HG02588 (cell line): ENCODE measurements at regions not wholly inside any gene's neighbourhood (a gene's known extent, or its start where the extent isn't known, plus 50 kb on each side); places are given as distances from the start of the nearest gene placed in this dataset.

ENCODE experiments used
- ATAC-seq: cut with Tn5 transposase; IDR thresholded peaks from one replicate; pipeline ENCODE4 v1.9.1; 2021; ENCODE audit warnings: mild to moderate bottlenecking, moderate library complexity; ENCODE audit not compliant: unreplicated experiment

- ATAC-seq: no peak
Observed at GRCh38 chr12:24066097-24066496, 116.6 kb upstream of the SOX5 start.

GRCh38 chr12:24062642-24063245 lies 113.3 kb upstream of the SOX5 start:
- no peak for ATAC-seq

GRCh38 chr12:24060089-24060488 lies 110.6 kb upstream of the SOX5 start:
- ATAC-seq: no peak

GRCh38 chr12:24057920-24058476 lies 108.5 kb upstream of the SOX5 start:
- ATAC-seq: no peak

GRCh38 chr12:24055747-24056146 lies 106.3 kb upstream of the SOX5 start:
- no peak for ATAC-seq

DNA sequence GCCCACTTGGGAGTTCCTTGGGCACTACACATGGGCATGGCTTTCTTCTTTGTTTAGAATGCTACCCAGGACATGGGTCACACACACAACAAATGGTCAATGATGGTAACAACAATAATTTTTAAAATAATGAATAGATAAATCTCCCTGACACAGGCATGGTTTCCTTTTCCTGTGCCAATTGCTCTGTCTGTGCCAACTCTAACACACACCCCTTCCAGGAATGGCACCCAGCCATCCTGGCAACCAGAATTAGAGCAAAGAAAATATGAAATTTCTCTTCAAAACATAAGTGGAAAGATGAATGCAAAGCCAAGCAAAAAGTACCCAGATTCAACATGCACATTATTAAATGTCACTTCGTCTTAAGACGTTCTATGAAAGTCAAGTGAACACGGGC lies 104.9 kb upstream of the SOX5 start:
- ATAC-seq: no peak

DNA sequence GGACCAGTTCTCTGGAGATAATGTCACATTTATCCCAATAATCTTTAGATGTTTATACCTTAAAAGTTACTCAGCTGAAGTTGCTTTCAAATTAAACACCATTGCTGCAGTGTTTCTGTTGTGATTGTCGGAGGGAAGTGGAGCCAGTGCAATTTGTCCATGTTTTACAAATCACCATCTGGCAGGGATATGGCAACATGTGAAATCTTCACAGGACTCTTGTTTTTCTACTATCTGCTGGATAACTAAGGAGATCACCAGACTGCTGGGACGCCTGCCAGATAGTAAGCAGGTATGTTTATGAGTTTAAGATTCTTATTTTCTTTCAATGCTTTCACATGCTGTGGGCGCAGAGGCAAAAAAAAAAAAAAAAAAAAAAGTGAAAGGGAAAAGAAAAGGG lies 100.3 kb upstream of the SOX5 start:
- no peak for ATAC-seq

DNA sequence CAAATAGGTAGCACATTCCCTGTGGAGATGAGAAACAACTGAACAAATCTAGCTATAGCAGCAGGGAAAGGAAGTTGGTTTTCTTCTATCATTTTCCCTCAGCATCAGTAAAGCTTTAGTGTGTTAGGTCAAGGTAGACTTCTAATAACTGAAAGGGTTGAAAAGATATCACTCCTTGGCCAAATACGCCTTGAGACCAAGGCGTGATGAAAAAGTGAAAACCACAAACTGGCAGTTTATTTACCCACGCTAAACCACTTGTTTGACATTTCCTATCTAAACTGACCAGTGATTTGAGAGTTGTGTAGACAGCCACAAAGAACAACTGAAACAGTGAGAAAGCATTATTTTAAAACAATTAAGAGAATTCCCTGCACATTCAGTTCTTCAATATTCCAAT lies 99.6 kb upstream of the SOX5 start:
- no peak for ATAC-seq

DNA sequence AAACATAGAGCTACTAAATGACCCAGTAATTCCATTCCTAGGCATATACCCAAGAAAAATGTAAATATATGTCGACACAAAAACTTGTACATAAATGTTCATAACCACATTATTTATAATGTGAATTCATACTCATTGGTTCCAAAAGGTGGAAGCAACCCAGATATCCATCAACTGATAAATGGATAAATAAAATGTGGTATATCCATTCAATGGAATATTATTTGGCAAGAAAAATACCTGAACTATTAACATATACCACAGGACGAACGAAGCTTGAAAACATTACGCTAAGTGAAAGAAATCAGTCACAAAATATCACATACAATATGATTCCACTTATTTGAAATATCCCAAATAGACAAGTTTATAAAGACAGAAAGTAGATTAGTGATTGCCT lies 99.0 kb upstream of the SOX5 start:
- no peak for ATAC-seq

DNA sequence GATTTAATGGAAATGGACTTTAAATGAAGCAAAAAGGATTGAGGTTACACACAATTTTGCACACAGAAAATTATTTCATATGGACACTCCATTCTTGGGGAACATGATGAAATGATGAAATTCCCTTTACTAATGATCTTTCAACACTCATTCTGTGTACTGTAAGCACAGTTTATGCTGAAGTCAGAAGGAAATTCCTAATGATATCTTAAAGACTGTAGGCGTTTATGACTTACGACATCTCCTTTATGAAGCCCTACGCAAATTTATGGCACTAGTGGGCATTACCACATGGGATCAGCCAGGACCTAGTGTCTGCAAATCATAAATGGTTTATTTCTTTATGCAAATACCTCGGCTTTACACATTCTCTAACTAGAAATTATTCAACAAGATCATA lies 97.9 kb upstream of the SOX5 start:
- ATAC-seq: no peak

DNA sequence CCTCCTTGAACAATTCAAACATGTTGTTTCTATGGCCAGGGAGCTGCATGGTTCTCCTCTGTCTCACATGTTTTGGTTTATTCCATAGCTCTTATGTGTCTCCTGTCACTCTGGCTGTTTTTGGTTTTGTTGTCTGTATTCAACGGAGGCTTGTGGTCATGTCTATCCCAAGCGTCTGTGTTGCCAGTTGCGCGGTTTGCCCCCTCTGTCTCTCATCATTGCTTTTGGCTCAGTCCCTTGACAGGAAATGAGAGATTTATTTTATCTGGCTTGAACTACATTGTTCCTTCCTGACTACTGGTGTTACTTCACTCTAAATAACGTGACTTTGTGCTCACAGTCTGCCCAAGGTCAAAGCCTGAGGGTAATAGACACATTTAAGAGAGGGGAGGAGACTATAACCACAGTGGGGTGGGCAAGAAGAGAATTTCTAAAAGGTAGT lies 96.4 kb upstream of the SOX5 start:
- no peak for ATAC-seq

DNA sequence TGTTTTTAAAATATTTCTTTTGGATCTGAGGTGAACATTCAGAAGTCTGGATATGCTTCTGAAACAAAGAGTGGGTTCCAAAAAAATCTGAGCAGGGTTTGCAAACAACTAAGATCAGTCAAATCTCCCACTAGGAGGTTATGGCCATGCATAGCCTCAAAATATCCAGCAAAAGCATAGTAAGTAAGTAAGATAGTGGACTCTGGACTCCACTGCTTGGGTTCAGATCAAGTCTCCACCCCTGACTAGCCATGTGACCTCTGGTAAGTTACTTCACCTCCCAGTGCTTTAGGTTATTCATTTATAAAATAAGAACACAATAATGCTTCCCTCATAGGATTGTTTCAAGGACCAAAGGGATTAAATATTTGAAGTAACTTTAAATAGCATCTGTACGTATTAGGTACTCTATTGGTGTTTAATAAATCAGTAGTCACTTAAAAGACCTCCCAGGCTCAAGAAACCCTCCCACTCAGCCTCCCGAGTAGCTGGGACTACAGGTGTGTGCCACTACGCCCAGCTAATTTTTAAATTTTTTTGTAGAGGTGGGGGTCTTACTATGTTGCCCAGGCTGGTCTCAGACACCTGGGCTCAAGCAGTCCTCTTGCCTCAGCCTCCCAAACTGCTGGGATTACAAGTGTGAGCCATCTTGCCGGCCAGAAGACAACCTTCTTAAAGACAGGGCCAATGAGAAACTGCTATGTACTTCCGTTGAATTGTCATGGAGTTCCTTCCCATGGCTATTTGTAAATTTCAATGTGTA lies 95.7 kb upstream of the SOX5 start:
- ATAC-seq: no peak

- ATAC-seq: no peak
Observed at GRCh38 chr12:24042651-24043050, 93.2 kb upstream of the SOX5 start.

DNA sequence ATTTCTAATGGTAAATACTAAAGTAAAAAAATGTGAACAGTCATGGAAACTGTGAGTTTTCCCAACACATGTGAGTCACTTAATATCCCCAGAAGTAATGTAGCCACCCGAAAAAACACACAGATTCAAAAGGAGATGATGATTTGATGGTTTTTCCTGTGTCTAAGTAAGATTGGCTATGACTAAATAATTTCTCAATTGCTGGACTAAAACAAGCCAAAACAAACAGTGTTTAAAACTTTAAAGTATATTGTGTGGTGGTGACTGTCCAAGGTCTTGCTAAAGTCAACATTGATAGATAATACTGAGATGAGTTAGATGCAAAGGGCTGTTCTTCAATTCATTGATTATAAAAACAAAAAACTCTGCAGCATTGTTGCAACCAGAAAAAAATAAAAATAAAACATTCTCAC lies 89.6 kb upstream of the SOX5 start:
- ATAC-seq: no peak

DNA sequence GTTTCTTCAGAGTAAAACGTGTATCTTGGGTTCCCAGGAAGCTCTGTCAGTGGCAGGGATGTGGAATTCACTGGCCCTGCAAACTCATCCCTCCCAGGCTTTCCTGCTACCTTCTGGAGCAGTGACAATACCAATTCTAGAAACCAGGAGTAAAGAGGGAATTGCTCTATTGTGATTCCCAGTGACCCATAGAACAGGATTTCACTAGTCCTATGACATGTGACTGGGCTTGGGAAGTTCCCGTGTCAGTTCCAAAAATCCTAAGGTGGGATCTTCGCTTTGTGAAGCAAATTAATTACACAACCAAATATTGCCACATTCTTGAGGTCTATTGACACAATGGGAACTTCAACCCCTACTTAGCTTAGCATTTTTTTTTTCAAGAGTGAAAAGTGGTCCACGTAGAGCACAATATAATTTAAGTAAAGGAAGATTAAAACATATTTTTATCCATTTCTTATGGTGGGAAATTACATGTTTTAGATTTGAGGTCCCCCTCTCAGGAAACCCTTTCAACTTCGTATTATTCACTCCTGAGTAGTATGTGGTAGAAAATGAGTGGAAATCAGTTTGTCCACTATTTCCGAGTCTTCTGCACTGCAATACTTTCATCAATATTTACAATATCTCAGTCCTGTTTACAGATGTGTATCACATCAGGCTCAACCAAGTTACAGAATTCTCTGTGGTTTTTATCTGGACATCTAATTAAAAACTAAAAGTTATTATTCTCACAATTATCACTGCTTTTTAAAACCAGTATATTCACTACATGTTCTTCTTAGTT lies 88.9 kb upstream of the SOX5 start:
- no peak for ATAC-seq

DNA sequence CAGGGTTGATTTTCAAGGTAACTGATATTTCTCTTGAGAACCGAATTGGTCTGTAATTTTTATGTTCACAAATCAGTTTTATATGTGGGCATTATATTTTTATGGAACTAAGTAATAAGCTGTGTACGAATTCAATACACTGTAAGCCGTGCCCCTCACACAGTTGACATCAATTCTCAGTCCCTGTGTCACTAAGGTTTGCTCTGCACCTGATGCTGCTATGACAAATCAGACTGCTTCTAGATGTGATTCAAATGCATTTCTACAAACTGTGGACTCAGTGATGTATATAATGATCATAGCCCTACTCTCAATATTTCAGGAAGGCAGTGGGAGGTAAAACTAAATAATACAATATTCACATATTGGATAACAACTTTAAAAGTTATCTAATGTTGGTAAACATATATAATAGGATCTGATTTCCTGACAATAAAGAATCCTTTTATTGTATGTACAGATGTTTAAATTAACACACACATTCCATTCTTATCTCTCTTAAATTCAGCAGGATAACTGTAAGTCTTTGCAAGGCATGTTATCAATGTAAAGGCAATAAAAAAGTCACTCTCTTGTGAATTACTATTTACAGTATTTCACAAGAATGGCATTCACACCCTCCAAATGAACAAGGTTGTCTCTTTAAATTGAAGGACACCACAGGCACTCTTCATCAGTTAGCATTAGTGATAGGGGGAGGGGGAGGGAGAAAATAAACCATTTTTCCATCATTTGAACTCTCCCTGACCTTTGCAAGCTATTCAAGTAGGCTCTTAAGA lies 87.2 kb upstream of the SOX5 start:
- ATAC-seq: no peak

GRCh38 chr12:24034894-24035293 lies 85.4 kb upstream of the SOX5 start:
- no peak for ATAC-seq

GRCh38 chr12:24034160-24034559 lies 84.7 kb upstream of the SOX5 start:
- no peak for ATAC-seq

GRCh38 chr12:24027352-24027751 lies 77.9 kb upstream of the SOX5 start:
- no peak for ATAC-seq

- no peak for ATAC-seq
Observed at GRCh38 chr12:24025153-24025798, 75.8 kb upstream of the SOX5 start.
